Spinal cord (tissue), 9 donors: ENCODE measurements at regions not wholly inside any gene's neighbourhood (a gene's known extent, or its start where the extent isn't known, plus 50 kb on each side); places are given as distances from the start of the nearest gene placed in this dataset.

Experiments
- DNase-seq, 6 donors: peaks; one replicate each; pipeline versions ENCODE4 v3.0.0 to v3.0.0-alpha.2; 2013 to 2015; ENCODE audit warnings: low spot score in 6 of 6, low read depth in 4 of 6
- H3K27ac ChIP-seq: one replicate; pipeline ENCODE4 v1.5.1; 2013; ENCODE audit warnings: low read depth, low read length, control low read depth
- H3K27me3 ChIP-seq: one replicate; pipeline ENCODE4 v1.6.1; 2013; ENCODE audit warnings: low read length; ENCODE audit not compliant: control insufficient read depth, insufficient read depth
- H3K36me3 ChIP-seq: one replicate; pipeline ENCODE4 v1.6.1; 2013; ENCODE audit warnings: low read length; ENCODE audit not compliant: control insufficient read depth, insufficient read depth
- H3K4me1 ChIP-seq: one replicate; pipeline ENCODE4 v1.6.1; 2013; ENCODE audit warnings: low read length; ENCODE audit not compliant: control insufficient read depth, insufficient read depth
- H3K4me3 ChIP-seq: one replicate; pipeline ENCODE4 v1.5.1; 2013; ENCODE audit warnings: low read depth, low read length, control low read depth
- H3K9me3 ChIP-seq: one replicate; pipeline ENCODE4 v1.6.1; 2013; ENCODE audit warnings: low read length; ENCODE audit not compliant: control insufficient read depth, insufficient read depth
- WGBS: methylation state at CpG from one replicate; pipeline ENCODE4 v1.1.5; 2013; ENCODE audit warnings: missing lambda C conversion rate; ENCODE audit not compliant: insufficient coverage; 5-methylcytosine and 5-hydroxymethylcytosine counted together
- donor health status: healthy.

DNA sequence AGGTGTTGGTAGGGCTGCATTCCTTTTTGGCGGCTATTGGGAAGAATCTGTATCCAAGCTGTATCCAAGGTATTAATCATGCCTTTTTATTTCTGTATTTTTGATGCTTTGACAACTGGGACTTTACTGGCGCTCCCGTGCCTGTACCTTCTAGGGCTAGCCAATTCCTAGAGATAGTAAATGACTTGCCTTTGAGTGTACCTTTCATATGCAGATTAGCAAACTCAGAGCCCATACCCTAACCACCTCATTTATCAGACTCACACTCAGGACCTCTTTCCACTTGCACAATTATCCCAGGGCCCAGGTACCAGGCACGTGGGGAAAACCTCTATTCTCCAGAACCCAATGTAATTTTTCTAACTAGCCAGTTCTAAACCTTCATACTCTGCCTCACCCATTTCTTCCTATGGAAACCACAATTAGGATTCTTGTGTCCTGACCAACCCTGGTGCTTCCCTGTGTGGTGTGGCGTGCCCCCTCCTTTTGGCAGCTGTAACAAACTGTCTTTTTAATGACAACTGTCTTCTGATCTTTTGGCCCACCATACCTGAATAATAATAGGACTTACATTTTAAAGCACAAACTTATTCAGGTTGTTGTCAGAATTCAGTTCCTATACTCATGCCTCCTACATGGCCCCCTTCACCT is 65.8 kb upstream of the PNPT1 start:
- Histone ChIP-seq H3K27me3 (no peaks in the 10 kb centered on the region), H3K4me3 (no peak overlapping the region), H3K9me3 (no peaks in the 10 kb centered on the region), H3K4me1 (no peaks in the 10 kb centered on the region), H3K27ac (no peak overlapping the region), H3K36me3 (no peaks in the 10 kb centered on the region)
- 60% methylated on average over 2 of the region's 5 CpGs for WGBS
- DNase-seq: no peak

DNA sequence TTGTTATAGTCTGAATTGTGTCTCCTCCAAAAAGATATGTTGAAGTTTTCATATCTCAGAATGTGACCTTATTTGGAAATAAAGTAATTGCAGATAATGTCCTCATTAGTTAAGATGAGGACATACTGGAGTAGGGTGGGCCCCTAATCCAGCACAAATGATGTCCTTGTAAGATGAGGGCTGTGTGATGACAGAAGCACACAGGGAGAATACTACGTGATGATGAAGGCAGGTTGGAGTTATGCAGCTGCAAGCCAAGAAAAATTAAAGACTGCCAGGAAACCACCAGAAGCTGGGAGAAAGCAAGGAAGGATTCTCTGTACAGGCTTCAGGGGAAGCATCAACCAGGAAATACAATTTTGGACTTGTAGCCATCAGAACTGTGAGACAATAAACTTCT is 58.3 kb upstream of the PNPT1 start:
- WGBS: 36% methylated on average over 1 of the region's 1 CpG

DNA sequence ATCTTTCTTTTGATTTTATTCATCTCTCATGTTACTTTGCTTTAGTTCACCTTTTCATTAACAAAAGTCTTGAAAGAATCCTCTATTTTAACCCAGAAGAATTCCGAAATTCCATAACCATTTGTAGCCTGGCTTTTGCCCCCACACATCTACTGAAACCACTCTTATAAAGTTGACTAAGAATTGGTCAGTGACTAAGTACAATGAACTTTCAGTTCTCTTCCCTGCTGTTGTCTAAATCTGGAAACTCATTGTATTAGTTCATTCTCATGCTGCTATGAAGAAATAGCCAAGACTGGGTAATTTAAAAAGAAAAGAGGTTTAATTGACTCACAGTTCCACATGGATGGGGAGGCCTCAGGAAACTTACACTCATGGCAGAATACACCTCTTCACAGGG is 49.9 kb upstream of the PNPT1 start:
- no peak for DNase-seq
- H3K27me3 ChIP-seq: no peaks in the 10 kb centered on the region
- H3K4me1 ChIP-seq: no peaks in the 10 kb centered on the region
- no peaks in the 10 kb centered on the region for H3K9me3 ChIP-seq
- no CpG with 5 or more reads among the region's 1 CpG for WGBS
- H3K36me3 ChIP-seq: no peaks in the 10 kb centered on the region
- no peak overlapping the region for H3K4me3 ChIP-seq
- H3K27ac ChIP-seq: no peak overlapping the region

More for the DNA sequence above, 58.3 kb upstream of the PNPT1 start:
- Histone ChIP-seq H3K4me3 (no peak overlapping the region), H3K36me3 (no peaks in the 10 kb centered on the region), H3K27ac (no peak overlapping the region), H3K27me3 (no peaks in the 10 kb centered on the region), H3K9me3 (no peaks in the 10 kb centered on the region), H3K4me1 (no peaks in the 10 kb centered on the region)
- DNase-seq: peak in 1 of 6 donors; percentile 10
